ENCODE measurements at regions not wholly inside any gene's neighbourhood (a gene's known extent, or its start where the extent isn't known, plus 50 kb on each side); places are given as distances from the start of the nearest gene placed in this dataset.
"Not testable (repeated sequence)": the region's sequence is repeated elsewhere in the genome, so short reads cannot be mapped to it uniquely, and the experiment has no call there.

DNA sequence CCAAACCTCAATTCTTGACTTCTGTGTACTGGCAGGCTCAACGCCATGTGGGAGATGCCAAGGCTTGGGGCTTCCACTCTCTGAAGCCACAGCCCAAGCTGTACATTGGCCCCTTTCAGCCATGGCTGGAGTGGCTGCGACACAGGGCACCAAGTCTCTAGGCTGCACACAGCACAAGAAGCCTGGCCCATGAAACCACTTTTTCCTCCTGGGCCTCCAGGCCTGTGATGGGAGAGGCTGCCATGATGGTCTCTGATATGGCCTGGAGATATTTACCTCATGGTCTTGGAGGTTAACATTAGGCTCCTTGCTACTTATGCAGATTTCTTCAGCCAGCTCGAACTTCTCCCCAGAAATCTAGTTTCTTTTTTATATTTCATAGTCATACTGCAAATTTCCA lies 724.1 kb downstream of the RNF144A start:
- TF ChIP-seq, protein P1, sequence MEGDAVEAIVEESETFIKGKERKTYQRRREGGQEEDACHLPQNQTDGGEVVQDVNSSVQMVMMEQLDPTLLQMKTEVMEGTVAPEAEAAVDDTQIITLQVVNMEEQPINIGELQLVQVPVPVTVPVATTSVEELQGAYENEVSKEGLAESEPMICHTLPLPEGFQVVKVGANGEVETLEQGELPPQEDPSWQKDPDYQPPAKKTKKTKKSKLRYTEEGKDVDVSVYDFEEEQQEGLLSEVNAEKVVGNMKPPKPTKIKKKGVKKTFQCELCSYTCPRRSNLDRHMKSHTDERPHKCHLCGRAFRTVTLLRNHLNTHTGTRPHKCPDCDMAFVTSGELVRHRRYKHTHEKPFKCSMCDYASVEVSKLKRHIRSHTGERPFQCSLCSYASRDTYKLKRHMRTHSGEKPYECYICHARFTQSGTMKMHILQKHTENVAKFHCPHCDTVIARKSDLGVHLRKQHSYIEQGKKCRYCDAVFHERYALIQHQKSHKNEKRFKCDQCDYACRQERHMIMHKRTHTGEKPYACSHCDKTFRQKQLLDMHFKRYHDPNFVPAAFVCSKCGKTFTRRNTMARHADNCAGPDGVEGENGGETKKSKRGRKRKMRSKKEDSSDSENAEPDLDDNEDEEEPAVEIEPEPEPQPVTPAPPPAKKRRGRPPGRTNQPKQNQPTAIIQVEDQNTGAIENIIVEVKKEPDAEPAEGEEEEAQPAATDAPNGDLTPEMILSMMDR (conservative IDR thresholded peaks at IDR 0.05; ENCODE audit: low read depth, low read length), result not testable (repeated sequence)
- not testable (repeated sequence) for TF ChIP-seq EZH2 (IDR thresholded peaks at IDR 0.05; ENCODE audit: borderline replicate concordance, low read depth, low read length, poor library complexity, severe bottlenecking)
